Trophoblast cell (in vitro differentiated cells and primary cell): ENCODE measurements at regions not wholly inside any gene's neighbourhood (a gene's known extent, or its start where the extent isn't known, plus 50 kb on each side); places are given as distances from the start of the nearest gene placed in this dataset.

Experiments
- DNase-seq, 2 donors: peaks; one replicate each; pipeline ENCODE4 v3.0.0-alpha.2; 2016
- H2AFZ ChIP-seq: 2 replicates; pipeline ENCODE4 v1.6.1; 2013; ENCODE audit warnings: low read length, moderate library complexity, mild to moderate bottlenecking; ENCODE audit not compliant: insufficient read depth, poor library complexity
- H2AK5ac ChIP-seq: 2 replicates; pipeline ENCODE4 v1.6.1; 2013; ENCODE audit warnings: mild to moderate bottlenecking, low read length
- H2BK120ac ChIP-seq: 2 replicates; pipeline ENCODE4 v1.6.1; 2013; ENCODE audit warnings: low read length, mild to moderate bottlenecking, moderate library complexity; ENCODE audit not compliant: insufficient read depth, poor library complexity
- H2BK12ac ChIP-seq: 2 replicates; pipeline ENCODE4 v1.6.1; 2013; ENCODE audit warnings: mild to moderate bottlenecking, low read length, moderate library complexity
- H2BK5ac ChIP-seq: 2 replicates; pipeline ENCODE4 v1.6.1; 2013; ENCODE audit warnings: low read length, low read depth, moderate library complexity, mild to moderate bottlenecking; ENCODE audit not compliant: poor library complexity
- H3K14ac ChIP-seq: 2 replicates; pipeline ENCODE4 v1.6.1; 2013; ENCODE audit warnings: mild to moderate bottlenecking, low read length
- H3K18ac ChIP-seq: 2 replicates; pipeline ENCODE4 v1.6.1; 2013; ENCODE audit warnings: mild to moderate bottlenecking, low read length
- H3K23ac ChIP-seq: 2 replicates; pipeline ENCODE4 v1.6.1; 2013; ENCODE audit warnings: low read length
- H3K27ac ChIP-seq: 2 replicates; pipeline ENCODE4 v1.5.1; 2013; ENCODE audit warnings: low read depth, mild to moderate bottlenecking, inconsistent platforms, low read length, moderate library complexity
- H3K27me3 ChIP-seq: 2 replicates; pipeline ENCODE4 v1.6.1; 2013; ENCODE audit warnings: inconsistent platforms, mild to moderate bottlenecking, low read length, moderate library complexity; ENCODE audit not compliant: insufficient read depth
- H3K36me3 ChIP-seq, 2 experiments: 1 replicate in 1 of 2; 2 replicates in 1 of 2; pipeline ENCODE4 v1.6.1; 2013; ENCODE audit warnings: low read length in 2 of 2, mild to moderate bottlenecking in 2 of 2, moderate library complexity in 1 of 2; ENCODE audit not compliant: insufficient read depth in 2 of 2, control insufficient read depth in 1 of 2
- H3K4ac ChIP-seq: 2 replicates; pipeline ENCODE4 v1.6.1; 2013; ENCODE audit warnings: low read depth, mild to moderate bottlenecking, low read length, moderate library complexity
- H3K4me1 ChIP-seq, 2 experiments: 1 replicate in 1 of 2; 2 replicates in 1 of 2; pipeline ENCODE4 v1.6.1; 2013; ENCODE audit warnings: low read length in 2 of 2, mild to moderate bottlenecking in 2 of 2, moderate library complexity in 1 of 2; ENCODE audit not compliant: insufficient read depth in 2 of 2, control insufficient read depth in 1 of 2
- H3K4me2 ChIP-seq: 2 replicates; pipeline ENCODE4 v1.6.1; 2013; ENCODE audit warnings: inconsistent platforms, mild to moderate bottlenecking, low read length, moderate library complexity
- H3K4me3 ChIP-seq: 2 replicates; pipeline ENCODE4 v1.5.1; 2013; ENCODE audit warnings: mild to moderate bottlenecking, low read depth, low read length, inconsistent platforms
- H3K79me1 ChIP-seq: one replicate; pipeline ENCODE4 v1.6.1; 2013; ENCODE audit warnings: low read length
- H3K79me2 ChIP-seq: 2 replicates; pipeline ENCODE4 v1.6.1; 2013; ENCODE audit warnings: low read length, mild to moderate bottlenecking; ENCODE audit not compliant: control insufficient read depth, insufficient read depth, poor library complexity
- H3K9ac ChIP-seq: 2 replicates; pipeline ENCODE4 v1.6.1; 2013; ENCODE audit warnings: mild to moderate bottlenecking, low read length
- H3K9me3 ChIP-seq: 2 replicates; pipeline ENCODE4 v1.6.1; 2013; ENCODE audit warnings: low read depth, mild to moderate bottlenecking, control low read depth, inconsistent platforms, low read length; ENCODE audit not compliant: insufficient read depth
- H4K12ac ChIP-seq: 2 replicates; pipeline ENCODE4 v1.6.1; 2013; ENCODE audit warnings: low read depth, mild to moderate bottlenecking, low read length, moderate library complexity
- H4K8ac ChIP-seq: 2 replicates; pipeline ENCODE4 v1.6.1; 2013; ENCODE audit warnings: low read depth, mild to moderate bottlenecking, low read length, moderate library complexity
- H4K91ac ChIP-seq: one replicate; pipeline ENCODE4 v1.6.1; 2013; ENCODE audit warnings: low read depth, mild to moderate bottlenecking, low read length, moderate library complexity
- WGBS: extraction: QIAGEN DNeasy Blood & Tissue Kit; methylation state at CpG from one replicate; pipeline ENCODE4 v1.1.7; 2013; ENCODE audit warnings: missing lambda C conversion rate; ENCODE audit not compliant: insufficient read length, insufficient coverage; ENCODE audit errors: extremely low coverage; 5-methylcytosine and 5-hydroxymethylcytosine counted together

DNA sequence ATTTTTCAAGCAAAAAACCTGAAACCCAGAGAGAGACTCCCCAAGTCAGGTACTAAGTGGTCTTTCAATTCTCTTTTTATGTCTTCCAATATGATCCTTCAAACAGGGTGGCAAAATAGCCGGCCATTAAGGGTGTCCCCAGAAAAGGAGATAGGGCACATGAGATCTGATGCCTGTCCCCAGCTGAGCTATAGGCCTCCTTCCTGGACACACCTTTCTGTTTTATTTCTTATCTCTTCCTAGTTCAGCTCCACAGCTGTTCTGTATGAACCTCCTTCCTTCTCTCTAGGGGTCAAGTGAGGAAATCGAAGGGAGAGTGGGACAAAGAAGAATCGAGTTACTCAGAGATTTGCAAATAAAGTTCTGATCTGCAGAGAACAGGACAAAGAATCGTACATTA, 112.4 kb upstream of the ATP1A1 start:
- Histone ChIP-seq H3K9ac (no peak overlapping the region), H2BK120ac (no peak overlapping the region), H3K9me3 (no peaks in the 10 kb centered on the region), H2AFZ (no peak overlapping the region), H3K4ac (no peak overlapping the region), H4K12ac (no peak overlapping the region), H2BK5ac (no peak overlapping the region), H3K18ac (no peak overlapping the region), H4K91ac (no peak overlapping the region), H2BK12ac (no peak overlapping the region), H3K79me1 (no peaks in the 10 kb centered on the region), H3K36me3 (no peaks in the 10 kb centered on the region), H3K4me1 (no peaks in the 10 kb centered on the region), H2AK5ac (no peak overlapping the region), H3K4me3 (no peak overlapping the region), H3K23ac (no peak overlapping the region), H3K14ac (no peak overlapping the region), H3K4me2 (no peak overlapping the region), H3K79me2 (no peaks in the 10 kb centered on the region), H4K8ac (no peak overlapping the region), H3K27me3 (no peaks in the 10 kb centered on the region), H3K27ac (no peak overlapping the region)
- no CpG with 5 or more reads among the region's 4 CpGs for WGBS
- no peak for DNase-seq

- H3K79me2 ChIP-seq: no peaks in the 10 kb centered on the region
- H4K91ac ChIP-seq: no peak overlapping the region
- H3K18ac ChIP-seq: no peak overlapping the region
- H2BK120ac ChIP-seq: no peak overlapping the region
- no peak overlapping the region for H2AK5ac ChIP-seq
- no peak overlapping the region for H3K27ac ChIP-seq
- H3K36me3 ChIP-seq: no peaks in the 10 kb centered on the region
- no peak overlapping the region for H2AFZ ChIP-seq
- no CpG with 5 or more reads among the region's 7 CpGs for WGBS
- no peak overlapping the region for H3K9ac ChIP-seq
- no peaks in the 10 kb centered on the region for H3K4me1 ChIP-seq
- no peak overlapping the region for H3K4me2 ChIP-seq
- no peak overlapping the region for H3K4me3 ChIP-seq
- H3K27me3 ChIP-seq: no peaks in the 10 kb centered on the region
- H4K8ac ChIP-seq: no peak overlapping the region
- DNase-seq: peak in 1 of 2 donors; percentile 5
- H2BK5ac ChIP-seq: no peak overlapping the region
- no peak overlapping the region for H3K14ac ChIP-seq
- H3K79me1 ChIP-seq: no peaks in the 10 kb centered on the region
- no peak overlapping the region for H2BK12ac ChIP-seq
- no peaks in the 10 kb centered on the region for H3K9me3 ChIP-seq
- H3K4ac ChIP-seq: no peak overlapping the region
- no peak overlapping the region for H4K12ac ChIP-seq
- no peak overlapping the region for H3K23ac ChIP-seq
These were observed 111.8 kb upstream of the ATP1A1 start for GRCh38 chr1:116261227-116261626.

GRCh38 chr1:116262207-116262994, 110.6 kb upstream of the ATP1A1 start:
- H2BK120ac ChIP-seq: no peak overlapping the region
- no peak overlapping the region for H2BK12ac ChIP-seq
- no peak overlapping the region for H4K12ac ChIP-seq
- H3K4ac ChIP-seq: no peak overlapping the region
- no peak overlapping the region for H3K23ac ChIP-seq
- H3K27me3 ChIP-seq: no peaks in the 10 kb centered on the region
- no peak overlapping the region for H3K18ac ChIP-seq
- no peak overlapping the region for H2AK5ac ChIP-seq
- H3K9ac ChIP-seq: no peak overlapping the region
- no peak overlapping the region for H4K91ac ChIP-seq
- H3K27ac ChIP-seq: no peak overlapping the region
- H3K14ac ChIP-seq: no peak overlapping the region
- WGBS: no CpG with 5 or more reads among the region's 8 CpGs
- no peaks in the 10 kb centered on the region for H3K36me3 ChIP-seq
- no peak overlapping the region for H4K8ac ChIP-seq
- no peak overlapping the region for H3K4me2 ChIP-seq
- no peaks in the 10 kb centered on the region for H3K79me1 ChIP-seq
- H3K9me3 ChIP-seq: no peaks in the 10 kb centered on the region
- H2AFZ ChIP-seq: no peak overlapping the region
- DNase-seq: no peak
- no peak overlapping the region for H3K4me3 ChIP-seq
- no peaks in the 10 kb centered on the region for H3K79me2 ChIP-seq
- H2BK5ac ChIP-seq: no peak overlapping the region
- no peaks in the 10 kb centered on the region for H3K4me1 ChIP-seq

GRCh38 chr1:116262995-116263385, 110.1 kb upstream of the ATP1A1 start:
- H3K27me3 ChIP-seq: no peaks in the 10 kb centered on the region
- H3K14ac ChIP-seq: no peak overlapping the region
- no peaks in the 10 kb centered on the region for H3K79me1 ChIP-seq
- no peak for DNase-seq
- H3K23ac ChIP-seq: no peak overlapping the region
- no peak overlapping the region for H3K27ac ChIP-seq
- H4K8ac ChIP-seq: no peak overlapping the region
- H2AFZ ChIP-seq: no peak overlapping the region
- H3K9ac ChIP-seq: no peak overlapping the region
- H2AK5ac ChIP-seq: no peak overlapping the region
- H3K4me2 ChIP-seq: no peak overlapping the region
- no peaks in the 10 kb centered on the region for H3K9me3 ChIP-seq
- no peak overlapping the region for H3K18ac ChIP-seq
- H4K12ac ChIP-seq: no peak overlapping the region
- H4K91ac ChIP-seq: no peak overlapping the region
- no peaks in the 10 kb centered on the region for H3K4me1 ChIP-seq
- whole genome bisulfite sequencing: no CpG with 5 or more reads among the region's 1 CpG
- H3K36me3 ChIP-seq: no peaks in the 10 kb centered on the region
- no peak overlapping the region for H2BK120ac ChIP-seq
- no peak overlapping the region for H2BK12ac ChIP-seq
- H3K79me2 ChIP-seq: no peaks in the 10 kb centered on the region
- no peak overlapping the region for H2BK5ac ChIP-seq
- no peak overlapping the region for H3K4me3 ChIP-seq
- no peak overlapping the region for H3K4ac ChIP-seq
